SU-DHL-6 (cell line): ENCODE measurements at regions not wholly inside any gene's neighbourhood (a gene's known extent, or its start where the extent isn't known, plus 50 kb on each side); places are given as distances from the start of the nearest gene placed in this dataset.

Experiments used
- H2AFZ ChIP-seq: fragments of 200-600 bp; sonication (generic); 2 replicates; pipeline ENCODE4 v1.6.1; 2014; ENCODE audit warnings: low read depth, mild to moderate bottlenecking, moderate library complexity, mixed read lengths, antibody characterized with exemption, low read length; ENCODE audit not compliant: severe bottlenecking
- H3F3A ChIP-seq: fragments of 200-600 bp; shearing (Covaris generic); 2 replicates; pipeline ENCODE4 v1.6.0; 2016; ENCODE audit warnings: antibody characterized with exemption, mild to moderate bottlenecking; ENCODE audit not compliant: insufficient read depth
- H3K27ac ChIP-seq: fragments of 200-600 bp; sonication (generic); 2 replicates; pipeline ENCODE4 v1.5.1; 2016; ENCODE audit warnings: low read depth, mild to moderate bottlenecking, low read length, moderate library complexity, mixed read lengths
- H3K27me3 ChIP-seq: fragments of 200-600 bp; sonication (generic), shearing (Covaris generic); 2 replicates; pipeline ENCODE4 v1.6.0; 2014; ENCODE audit warnings: mild to moderate bottlenecking, low read length
- H3K36me3 ChIP-seq: fragments of 200-600 bp; sonication (generic); 2 replicates; pipeline ENCODE4 v1.6.1; 2014; ENCODE audit warnings: mild to moderate bottlenecking, low read length, mixed read lengths
- H3K4me2 ChIP-seq: fragments of 300-600, 200-600 bp; shearing (Covaris generic), sonication (generic); 2 replicates; pipeline ENCODE4 v1.6.0; 2014; ENCODE audit warnings: low read length, low read depth, mild to moderate bottlenecking; ENCODE audit not compliant: poor library complexity, severe bottlenecking
- H3K4me3 ChIP-seq: fragments of 200-600 bp; sonication (generic); 2 replicates; pipeline ENCODE4 v1.5.1; 2014; ENCODE audit warnings: antibody characterized with exemption, low read length, mild to moderate bottlenecking, mixed read lengths; ENCODE audit not compliant: insufficient read depth, poor library complexity, severe bottlenecking
- H3K79me2 ChIP-seq: fragments of 200-600 bp; sonication (generic); 2 replicates; pipeline ENCODE4 v1.6.1; 2014; ENCODE audit warnings: mild to moderate bottlenecking, low read length, moderate library complexity; ENCODE audit not compliant: insufficient read depth
- H3K9ac ChIP-seq: fragments of 200-600 bp; sonication (generic); 2 replicates; pipeline ENCODE4 v1.7.0; 2014; ENCODE audit warnings: mild to moderate bottlenecking, low read length
- H3K9me2 ChIP-seq: fragments of 200-600 bp; sonication (generic); replicated peaks from 2 replicates; pipeline ENCODE4 v1.6.1; 2014; ENCODE audit warnings: low read length; ENCODE audit not compliant: insufficient read depth
- H3K9me3 ChIP-seq: fragments of 200-600 bp; sonication (generic); 2 replicates; pipeline ENCODE4 v1.6.1; 2014; ENCODE audit warnings: low read length, mixed read lengths; ENCODE audit not compliant: insufficient read depth
- H4K20me1 ChIP-seq: fragments of 200-600 bp; sonication (generic); 2 replicates; pipeline ENCODE4 v1.6.1; 2014; ENCODE audit warnings: low read depth, mild to moderate bottlenecking, antibody characterized with exemption, low read length, moderate library complexity, mixed read lengths
- CTCF ChIP-seq: fragments of 200-600 bp; sonication (generic); IDR thresholded peaks from one replicate; pipeline ENCODE4 v1.5.1; 2017; ENCODE audit warnings: antibody characterized with exemption, mild to moderate bottlenecking, low read length, moderate library complexity; ENCODE audit not compliant: insufficient read depth, poor library complexity, severe bottlenecking
- EZH2phosphoT487 ChIP-seq: fragments of 200-600 bp; sonication (generic), shearing (Covaris generic); conservative IDR thresholded peaks from 2 replicates; pipeline ENCODE4 v1.6.1; 2018; ENCODE audit warnings: mild to moderate bottlenecking, antibody characterized with exemption, low read length, moderate library complexity, mixed read lengths

- Histone ChIP-seq H3K9me2 (no peaks in the 10 kb centered on the region), H3K9me3 (no peaks in the 10 kb centered on the region), H3K79me2 (no peaks in the 10 kb centered on the region), H4K20me1 (no peaks in the 10 kb centered on the region), H3K4me3 (no peak overlapping the region), H3K4me2 (no peak overlapping the region), H3K27me3 (no peaks in the 10 kb centered on the region), H3F3A (no peaks in the 10 kb centered on the region), H2AFZ (no peak overlapping the region), H3K9ac (no peak overlapping the region), H3K36me3 (no peaks in the 10 kb centered on the region), H3K27ac (no peak overlapping the region)
- no peak for TF ChIP-seq EZH2phosphoT487
- no peak for TF ChIP-seq CTCF
Measured at GRCh38 chrX:42930951-42931350, 153.0 kb upstream of the PPP1R2C start.

GRCh38 chrX:42933187-42933586 is 155.2 kb upstream of the PPP1R2C start:
- no peaks in the 10 kb centered on the region for H3K27me3 ChIP-seq
- TF ChIP-seq EZH2phosphoT487 (no peak), CTCF (no peak)
- no peaks in the 10 kb centered on the region for H3K36me3 ChIP-seq
- peaks cover 18% of the 10 kb centered on the region; the same call in 1 of the 2 replicates for H3F3A ChIP-seq
- H3K4me3 ChIP-seq = no peak overlapping the region
- H3K9me2 ChIP-seq = no peaks in the 10 kb centered on the region
- no peaks in the 10 kb centered on the region for H3K9me3 ChIP-seq
- peak overlapping the region; percentile 63 for H3K9ac ChIP-seq
- peak overlapping the region; percentile 88 for H3K27ac ChIP-seq
- H3K79me2 ChIP-seq = no peaks in the 10 kb centered on the region
- peak overlapping the region; percentile 73 for H3K4me2 ChIP-seq
- H4K20me1 ChIP-seq = no peaks in the 10 kb centered on the region
- H2AFZ ChIP-seq = no peak overlapping the region

DNA sequence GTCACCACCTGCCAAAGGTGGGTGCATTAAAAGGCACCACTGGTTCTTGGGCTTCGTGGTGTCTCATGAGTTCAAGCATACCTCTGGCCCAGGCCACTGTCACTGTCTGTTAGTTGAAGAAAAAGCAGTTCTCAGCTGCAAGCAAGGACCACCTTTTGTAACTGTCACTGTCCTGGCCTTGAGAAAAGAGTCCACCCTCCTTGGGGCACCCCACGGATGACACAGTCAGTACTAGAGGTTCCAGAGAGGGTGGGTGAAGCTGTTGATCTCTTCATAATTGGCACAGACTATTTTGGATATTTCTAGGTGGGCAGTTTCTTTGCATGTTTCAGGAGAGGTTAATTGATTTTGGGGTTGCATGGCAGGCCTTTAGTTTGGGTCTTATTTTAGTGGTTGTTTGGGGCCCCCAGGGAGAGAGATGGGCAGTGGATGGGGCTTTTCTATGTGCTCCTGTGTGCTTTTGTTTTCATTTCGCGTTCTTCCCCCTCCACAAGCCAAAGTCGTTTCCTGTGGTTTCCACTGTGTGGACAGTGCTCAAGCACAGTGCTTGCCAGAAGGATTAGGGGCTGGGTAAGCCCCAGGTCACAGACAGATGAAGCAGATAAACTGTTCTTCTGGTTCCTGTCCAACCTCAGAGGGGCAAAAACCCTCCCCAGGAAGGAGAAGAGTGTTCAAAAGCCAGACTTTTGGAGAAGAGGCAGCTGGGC is 156.2 kb upstream of the PPP1R2C start:
- H3K4me2 ChIP-seq = peak overlapping the region; percentile 73
- no peak overlapping the region for H2AFZ ChIP-seq
- peaks cover 18% of the 10 kb centered on the region; the same call in 1 of the 2 replicates for H3F3A ChIP-seq
- H3K27ac ChIP-seq = peak overlapping the region; percentile 88
- no peaks in the 10 kb centered on the region for H3K36me3 ChIP-seq
- peak overlapping the region; percentile 63 for H3K9ac ChIP-seq
- no peaks in the 10 kb centered on the region for H3K9me3 ChIP-seq
- no peaks in the 10 kb centered on the region for H3K9me2 ChIP-seq
- no peaks in the 10 kb centered on the region for H4K20me1 ChIP-seq
- peak overlapping the region; percentile 25 for H3K4me3 ChIP-seq
- H3K79me2 ChIP-seq = no peaks in the 10 kb centered on the region
- TF ChIP-seq CTCF (no peak), EZH2phosphoT487 (no peak)
- H3K27me3 ChIP-seq = no peaks in the 10 kb centered on the region
